ENCODE measurements at regions not wholly inside any gene's neighbourhood (a gene's known extent, or its start where the extent isn't known, plus 50 kb on each side); places are given as distances from the start of the nearest gene placed in this dataset.
"Not testable (repeated sequence)": the region's sequence is repeated elsewhere in the genome, so short reads cannot be mapped to it uniquely, and the experiment has no call there.

DNA sequence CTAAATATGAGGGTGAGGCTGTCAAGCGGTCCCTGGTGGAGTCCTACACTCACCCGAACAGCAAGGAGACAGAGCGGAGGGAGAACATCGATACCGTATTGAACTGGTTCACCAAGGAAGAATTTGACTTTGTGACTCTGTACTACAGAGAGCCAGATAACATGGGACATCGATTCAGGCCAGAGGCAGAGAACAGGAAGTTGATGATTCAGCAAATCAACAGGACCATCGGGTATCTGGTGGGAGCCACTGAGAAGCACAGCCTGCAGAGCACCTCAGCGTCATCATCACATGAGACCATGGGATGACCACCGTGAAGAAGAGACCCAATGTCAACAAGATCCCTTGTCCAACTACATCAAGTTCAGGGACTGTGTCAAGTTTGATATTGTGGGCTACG lies 67.5 kb upstream of the ROPN1B start:
- TF ChIP-seq, protein P1, sequence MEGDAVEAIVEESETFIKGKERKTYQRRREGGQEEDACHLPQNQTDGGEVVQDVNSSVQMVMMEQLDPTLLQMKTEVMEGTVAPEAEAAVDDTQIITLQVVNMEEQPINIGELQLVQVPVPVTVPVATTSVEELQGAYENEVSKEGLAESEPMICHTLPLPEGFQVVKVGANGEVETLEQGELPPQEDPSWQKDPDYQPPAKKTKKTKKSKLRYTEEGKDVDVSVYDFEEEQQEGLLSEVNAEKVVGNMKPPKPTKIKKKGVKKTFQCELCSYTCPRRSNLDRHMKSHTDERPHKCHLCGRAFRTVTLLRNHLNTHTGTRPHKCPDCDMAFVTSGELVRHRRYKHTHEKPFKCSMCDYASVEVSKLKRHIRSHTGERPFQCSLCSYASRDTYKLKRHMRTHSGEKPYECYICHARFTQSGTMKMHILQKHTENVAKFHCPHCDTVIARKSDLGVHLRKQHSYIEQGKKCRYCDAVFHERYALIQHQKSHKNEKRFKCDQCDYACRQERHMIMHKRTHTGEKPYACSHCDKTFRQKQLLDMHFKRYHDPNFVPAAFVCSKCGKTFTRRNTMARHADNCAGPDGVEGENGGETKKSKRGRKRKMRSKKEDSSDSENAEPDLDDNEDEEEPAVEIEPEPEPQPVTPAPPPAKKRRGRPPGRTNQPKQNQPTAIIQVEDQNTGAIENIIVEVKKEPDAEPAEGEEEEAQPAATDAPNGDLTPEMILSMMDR (conservative IDR thresholded peaks at IDR 0.05): not testable (repeated sequence)
- not testable (repeated sequence) for TF ChIP-seq ZFX (IDR thresholded peaks at IDR 0.05)
